AG09319 (cell line): ENCODE measurements at regions not wholly inside any gene's neighbourhood (a gene's known extent, or its start where the extent isn't known, plus 50 kb on each side); places are given as distances from the start of the nearest gene placed in this dataset.

Experiments
- DNase-seq: peaks from one replicate; pipeline ENCODE4 v3.0.0-alpha.2; 2010; ENCODE audit warnings: low read depth; ENCODE audit errors: extremely low read depth
- TF ChIP-seq, protein P1 (sequence below): IDR thresholded peaks from 2 replicates; pipeline ENCODE4 v1.5.1; 2011; ENCODE audit warnings: low read depth, mild to moderate bottlenecking, inconsistent platforms, low read length, moderate library complexity

DNA sequence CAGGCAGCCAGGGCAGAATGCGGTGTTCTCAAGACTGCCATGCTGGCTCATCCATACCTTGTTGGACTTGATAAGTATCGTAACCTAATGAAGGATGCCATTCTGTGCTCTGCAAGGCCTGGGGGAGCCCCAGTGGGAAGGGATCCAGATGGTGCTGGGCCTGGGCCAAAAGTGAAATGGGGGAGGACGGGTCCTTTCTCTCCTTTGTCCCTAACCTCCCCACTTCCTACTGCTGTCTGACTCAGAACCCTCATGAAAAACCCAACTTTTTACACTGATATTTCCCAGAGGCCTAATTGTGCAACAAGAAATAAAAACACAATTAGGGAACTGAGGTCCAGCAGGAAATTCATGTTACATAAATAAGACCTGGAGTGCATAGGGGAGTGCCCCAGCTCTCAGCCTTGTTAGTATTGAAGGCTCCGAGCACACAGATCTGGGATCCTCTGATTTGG lies 193.7 kb upstream of the SVIL start:
- DNase-seq: no peak
- TF ChIP-seq, protein P1, sequence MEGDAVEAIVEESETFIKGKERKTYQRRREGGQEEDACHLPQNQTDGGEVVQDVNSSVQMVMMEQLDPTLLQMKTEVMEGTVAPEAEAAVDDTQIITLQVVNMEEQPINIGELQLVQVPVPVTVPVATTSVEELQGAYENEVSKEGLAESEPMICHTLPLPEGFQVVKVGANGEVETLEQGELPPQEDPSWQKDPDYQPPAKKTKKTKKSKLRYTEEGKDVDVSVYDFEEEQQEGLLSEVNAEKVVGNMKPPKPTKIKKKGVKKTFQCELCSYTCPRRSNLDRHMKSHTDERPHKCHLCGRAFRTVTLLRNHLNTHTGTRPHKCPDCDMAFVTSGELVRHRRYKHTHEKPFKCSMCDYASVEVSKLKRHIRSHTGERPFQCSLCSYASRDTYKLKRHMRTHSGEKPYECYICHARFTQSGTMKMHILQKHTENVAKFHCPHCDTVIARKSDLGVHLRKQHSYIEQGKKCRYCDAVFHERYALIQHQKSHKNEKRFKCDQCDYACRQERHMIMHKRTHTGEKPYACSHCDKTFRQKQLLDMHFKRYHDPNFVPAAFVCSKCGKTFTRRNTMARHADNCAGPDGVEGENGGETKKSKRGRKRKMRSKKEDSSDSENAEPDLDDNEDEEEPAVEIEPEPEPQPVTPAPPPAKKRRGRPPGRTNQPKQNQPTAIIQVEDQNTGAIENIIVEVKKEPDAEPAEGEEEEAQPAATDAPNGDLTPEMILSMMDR: no peak

DNA sequence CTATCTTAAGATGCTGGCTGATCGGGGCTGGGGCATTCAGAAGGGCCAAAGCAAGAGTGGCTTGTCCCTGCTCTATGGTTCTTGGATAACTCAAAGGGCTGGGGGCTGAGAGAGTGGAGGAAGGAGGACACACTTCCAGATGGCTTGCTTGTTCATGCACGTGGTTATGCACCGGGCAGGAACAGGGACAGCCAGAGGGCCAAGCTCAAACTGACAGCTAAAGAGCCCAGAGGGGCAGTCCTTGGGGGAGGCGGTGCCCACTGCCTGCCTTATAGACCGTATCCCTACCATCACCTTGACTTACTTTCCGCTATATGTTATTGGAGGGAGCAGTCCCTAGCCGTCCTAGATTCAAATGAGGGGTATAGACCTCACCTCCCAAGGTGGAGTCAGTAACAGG lies 192.7 kb upstream of the SVIL start:
- no peak for DNase-seq
- TF ChIP-seq, protein P1: no peak

DNA sequence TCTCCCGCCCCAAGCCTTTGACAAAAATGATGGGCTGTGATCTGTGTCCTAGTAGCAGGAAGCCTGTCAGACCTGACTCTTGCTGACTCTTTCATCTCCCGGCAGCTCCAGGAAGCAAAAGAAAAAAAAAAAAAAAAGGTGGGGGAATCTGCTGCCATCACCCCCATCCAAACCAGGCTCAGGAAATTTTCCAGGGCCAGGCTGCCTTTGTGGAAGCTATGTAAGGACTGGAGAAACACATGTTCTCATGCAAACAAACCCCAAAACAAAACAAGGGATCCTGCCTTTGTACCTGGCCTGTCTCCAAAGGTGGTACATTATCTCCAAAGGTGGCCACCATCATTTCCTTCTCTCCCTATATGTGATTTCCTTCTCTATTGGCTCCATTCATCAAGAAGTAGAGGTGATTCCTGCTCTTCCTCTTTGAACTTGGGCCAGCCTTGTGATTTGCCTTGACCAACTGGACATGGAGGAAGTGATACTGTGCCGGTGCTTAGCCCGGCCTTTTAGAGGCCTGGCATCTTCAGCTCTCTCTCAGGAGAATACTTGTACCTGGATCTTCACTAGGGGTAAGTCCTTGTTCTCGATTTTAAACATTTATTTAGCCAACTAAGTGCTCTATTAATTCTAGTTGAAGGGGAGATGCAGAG lies 192.2 kb upstream of the SVIL start:
- DNase-seq: no peak
- TF ChIP-seq, protein P1: no peak

DNA sequence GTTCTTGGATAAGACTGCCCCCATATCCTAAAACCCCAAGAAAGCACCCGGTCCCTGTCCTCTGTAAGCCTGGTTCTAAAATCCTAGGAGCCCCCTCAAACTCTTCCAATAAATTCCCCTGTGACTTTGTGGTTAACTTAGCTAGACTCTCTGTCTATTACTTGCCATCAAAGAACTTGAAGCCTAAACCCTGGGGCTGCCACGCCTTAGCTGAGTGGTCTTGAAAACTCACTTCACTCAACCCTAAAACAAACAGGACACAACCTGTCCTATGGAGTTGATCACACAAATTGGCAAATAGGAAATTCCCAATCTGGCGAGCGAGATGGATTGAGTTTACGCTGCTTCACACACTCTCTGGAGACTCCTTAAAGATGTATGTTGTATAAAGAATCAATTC lies 191.4 kb upstream of the SVIL start:
- TF ChIP-seq, protein P1: no peak
- DNase-seq: no peak

DNA sequence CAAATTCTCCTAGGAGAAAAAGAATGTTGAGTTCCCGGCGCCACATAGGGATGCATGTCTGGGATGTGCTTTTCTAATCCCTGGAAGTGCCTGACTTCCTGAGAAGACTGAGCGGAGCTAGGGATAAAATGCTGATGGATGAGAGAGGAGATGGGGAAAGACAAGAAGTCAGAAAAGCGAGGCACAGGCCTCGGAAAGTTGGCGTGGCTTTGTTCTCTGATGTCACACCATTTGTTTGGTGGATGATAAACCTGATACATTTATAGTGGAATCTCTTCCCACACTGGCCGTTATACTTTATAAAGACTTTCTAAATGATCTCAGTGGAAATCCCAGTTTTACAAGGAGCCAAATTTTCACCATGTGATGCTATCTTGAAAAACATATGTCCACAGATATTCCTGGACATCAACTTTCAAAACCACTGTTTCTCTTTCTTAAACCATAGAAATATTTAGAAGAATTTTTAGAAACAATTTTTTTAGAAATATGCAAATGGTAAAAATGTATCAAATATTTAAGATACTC lies 188.8 kb upstream of the SVIL start:
- TF ChIP-seq, protein P1: no peak
- DNase-seq: no peak

DNA sequence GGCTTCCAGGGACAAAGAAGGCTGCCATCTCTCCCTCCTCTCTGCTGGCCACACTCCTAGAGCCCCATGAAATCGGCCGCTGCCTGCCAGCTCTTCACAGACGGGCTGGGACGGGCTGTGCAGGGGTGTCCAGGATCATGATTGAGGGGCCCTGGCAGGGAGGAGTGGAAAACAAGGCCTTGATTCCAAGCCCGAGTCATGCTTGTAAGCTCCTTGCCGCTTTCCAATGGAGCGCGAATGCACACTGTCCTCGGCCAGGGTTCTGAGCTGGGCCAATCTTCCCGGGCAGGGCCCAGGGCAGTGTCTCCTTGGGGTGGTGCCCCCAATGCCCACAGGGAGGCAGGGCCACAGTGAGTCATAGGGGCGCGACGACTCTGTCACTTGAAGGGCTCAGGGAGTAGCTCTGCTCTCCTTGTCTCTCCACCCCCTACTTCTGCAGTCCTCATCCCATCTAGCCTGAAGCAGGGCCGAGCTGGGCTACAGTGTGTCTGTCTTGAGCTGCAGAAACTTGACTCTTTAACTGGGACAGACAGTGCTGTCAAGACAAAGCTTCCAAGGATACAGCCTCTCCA lies 186.2 kb upstream of the SVIL start:
- DNase-seq: no peak
- TF ChIP-seq, protein P1: no peak

DNA sequence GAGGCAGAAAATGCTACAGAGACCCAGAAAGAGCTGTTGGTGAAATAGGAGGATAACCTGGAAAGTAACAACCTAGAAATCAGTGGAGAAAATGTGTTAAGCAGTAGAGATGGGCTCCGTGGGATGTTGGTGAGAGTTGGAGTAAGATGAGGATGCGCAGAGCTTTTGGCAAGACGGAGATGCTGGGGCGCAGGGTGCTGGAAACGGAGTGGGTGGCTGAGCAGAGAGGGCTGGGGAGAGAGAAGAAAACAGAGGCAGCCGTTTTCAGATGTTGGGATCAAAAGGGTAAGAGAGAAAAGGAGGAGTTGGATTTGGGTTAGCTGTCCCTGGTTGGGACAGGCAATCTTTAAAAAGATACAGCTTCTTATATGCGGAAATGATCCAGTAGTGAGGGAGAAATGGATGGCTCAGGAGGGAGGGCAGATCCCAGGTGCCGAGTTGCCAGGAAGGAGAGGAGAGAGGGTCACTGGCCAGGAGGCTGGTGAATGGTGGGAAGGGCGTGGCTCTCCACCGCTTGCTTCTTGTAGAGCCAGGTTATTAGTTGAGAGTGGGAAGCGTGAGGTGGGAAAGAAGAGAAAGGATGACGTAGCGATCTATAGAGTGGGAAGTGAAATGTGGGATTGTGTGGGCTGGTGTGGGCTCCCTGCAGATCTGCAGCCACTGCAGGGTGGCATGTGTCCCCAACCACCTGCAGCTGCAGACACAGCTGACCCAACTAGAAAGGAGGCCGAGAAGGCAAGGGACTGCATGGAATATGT lies 182.2 kb upstream of the SVIL start:
- TF ChIP-seq, protein P1: no peak
- no peak for DNase-seq
